ENCODE measurements at regions not wholly inside any gene's neighbourhood (a gene's known extent, or its start where the extent isn't known, plus 50 kb on each side); places are given as distances from the start of the nearest gene placed in this dataset.

DNA sequence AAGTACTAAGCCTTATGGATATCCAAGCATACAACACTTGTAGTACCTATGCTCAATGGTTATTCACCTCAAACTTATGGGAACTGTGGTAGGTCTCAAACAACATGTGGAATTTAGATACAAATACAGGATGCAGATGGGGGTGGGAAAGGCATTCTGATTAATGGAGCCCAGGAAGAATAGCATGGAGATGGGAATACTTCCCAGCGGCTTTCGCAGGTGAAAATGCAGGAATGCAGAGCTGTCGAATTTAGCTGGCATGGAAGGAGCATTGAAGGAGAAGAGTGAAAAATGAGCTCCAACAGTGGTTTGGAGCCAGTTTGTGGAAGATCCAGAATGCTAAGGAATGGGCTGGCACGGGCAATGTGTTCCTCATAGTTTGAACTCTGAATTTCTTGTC, 89.9 kb downstream of the NKX2-1 start:
- TF ChIP-seq POLR2A (IDR thresholded peaks at IDR 0.05) (no peak), POLR2AphosphoS5 (IDR thresholded peaks at IDR 0.05) (no peak), EP300 (IDR thresholded peaks at IDR 0.05; ENCODE audit: low read depth) (no peak)
- TF ChIP-seq, protein P1, sequence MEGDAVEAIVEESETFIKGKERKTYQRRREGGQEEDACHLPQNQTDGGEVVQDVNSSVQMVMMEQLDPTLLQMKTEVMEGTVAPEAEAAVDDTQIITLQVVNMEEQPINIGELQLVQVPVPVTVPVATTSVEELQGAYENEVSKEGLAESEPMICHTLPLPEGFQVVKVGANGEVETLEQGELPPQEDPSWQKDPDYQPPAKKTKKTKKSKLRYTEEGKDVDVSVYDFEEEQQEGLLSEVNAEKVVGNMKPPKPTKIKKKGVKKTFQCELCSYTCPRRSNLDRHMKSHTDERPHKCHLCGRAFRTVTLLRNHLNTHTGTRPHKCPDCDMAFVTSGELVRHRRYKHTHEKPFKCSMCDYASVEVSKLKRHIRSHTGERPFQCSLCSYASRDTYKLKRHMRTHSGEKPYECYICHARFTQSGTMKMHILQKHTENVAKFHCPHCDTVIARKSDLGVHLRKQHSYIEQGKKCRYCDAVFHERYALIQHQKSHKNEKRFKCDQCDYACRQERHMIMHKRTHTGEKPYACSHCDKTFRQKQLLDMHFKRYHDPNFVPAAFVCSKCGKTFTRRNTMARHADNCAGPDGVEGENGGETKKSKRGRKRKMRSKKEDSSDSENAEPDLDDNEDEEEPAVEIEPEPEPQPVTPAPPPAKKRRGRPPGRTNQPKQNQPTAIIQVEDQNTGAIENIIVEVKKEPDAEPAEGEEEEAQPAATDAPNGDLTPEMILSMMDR (IDR thresholded peaks at IDR 0.05): no peak
